Adrenal gland (tissue), 5 donors: ENCODE measurements at regions not wholly inside any gene's neighbourhood (a gene's known extent, or its start where the extent isn't known, plus 50 kb on each side); places are given as distances from the start of the nearest gene placed in this dataset.

ENCODE experiments used
- POLR2A ChIP-seq, 2 donors: fragments of 450-650 bp; IDR thresholded peaks; one replicate each; pipeline ENCODE4 v1.6.1; 2017; ENCODE audit warnings: antibody characterized with exemption in 2 of 2, mild to moderate bottlenecking in 2 of 2, moderate library complexity in 1 of 2
- TF ChIP-seq, protein P1 (sequence below), 6 experiments: fragments of 450-650 bp in 4 of 6; fragments of 200-600 bp in 2 of 6; sonication (generic) in 1 of 6; IDR thresholded peaks; 1 replicate in 5 of 6; 2 replicates in 1 of 6; pipeline versions ENCODE4 v1.5.1 to v1.8.0; 2016 to 2021; ENCODE audit warnings: antibody characterized with exemption in 6 of 6, mild to moderate bottlenecking in 2 of 6, moderate library complexity in 1 of 6
- donor health status: DM: no; HTN: no; CAD: no.

DNA sequence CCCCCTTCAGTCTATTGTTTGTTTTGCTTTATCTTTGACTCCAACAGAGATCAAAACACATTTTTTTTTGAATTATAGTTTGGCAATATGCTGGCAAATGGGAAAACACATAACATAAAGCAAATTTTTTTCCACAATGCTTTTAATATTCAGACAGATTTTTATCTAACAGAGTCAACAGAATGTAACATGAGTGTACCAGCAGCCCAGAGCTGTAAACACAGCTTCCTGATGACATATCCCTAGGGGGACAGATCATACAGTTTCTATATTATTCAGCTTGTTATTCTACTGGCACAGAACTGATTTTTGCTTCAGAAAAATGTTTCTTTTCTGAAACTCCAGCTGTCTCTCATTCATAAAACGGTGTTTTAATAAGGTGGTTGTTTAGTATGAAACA lies 168.8 kb downstream of the OLFM4 start:
- TF ChIP-seq, protein P1, sequence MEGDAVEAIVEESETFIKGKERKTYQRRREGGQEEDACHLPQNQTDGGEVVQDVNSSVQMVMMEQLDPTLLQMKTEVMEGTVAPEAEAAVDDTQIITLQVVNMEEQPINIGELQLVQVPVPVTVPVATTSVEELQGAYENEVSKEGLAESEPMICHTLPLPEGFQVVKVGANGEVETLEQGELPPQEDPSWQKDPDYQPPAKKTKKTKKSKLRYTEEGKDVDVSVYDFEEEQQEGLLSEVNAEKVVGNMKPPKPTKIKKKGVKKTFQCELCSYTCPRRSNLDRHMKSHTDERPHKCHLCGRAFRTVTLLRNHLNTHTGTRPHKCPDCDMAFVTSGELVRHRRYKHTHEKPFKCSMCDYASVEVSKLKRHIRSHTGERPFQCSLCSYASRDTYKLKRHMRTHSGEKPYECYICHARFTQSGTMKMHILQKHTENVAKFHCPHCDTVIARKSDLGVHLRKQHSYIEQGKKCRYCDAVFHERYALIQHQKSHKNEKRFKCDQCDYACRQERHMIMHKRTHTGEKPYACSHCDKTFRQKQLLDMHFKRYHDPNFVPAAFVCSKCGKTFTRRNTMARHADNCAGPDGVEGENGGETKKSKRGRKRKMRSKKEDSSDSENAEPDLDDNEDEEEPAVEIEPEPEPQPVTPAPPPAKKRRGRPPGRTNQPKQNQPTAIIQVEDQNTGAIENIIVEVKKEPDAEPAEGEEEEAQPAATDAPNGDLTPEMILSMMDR (IDR thresholded peaks at IDR 0.05): no peak
- TF ChIP-seq POLR2A (IDR thresholded peaks at IDR 0.05): no peak
